H1 (cell line): ENCODE measurements at regions not wholly inside any gene's neighbourhood (a gene's known extent, or its start where the extent isn't known, plus 50 kb on each side); places are given as distances from the start of the nearest gene placed in this dataset.

Experiments used
- CREB1 ChIP-seq: IDR thresholded peaks from 2 replicates; pipeline ENCODE4 v1.6.1; 2012; ENCODE audit warnings: inconsistent platforms
- EGR1 ChIP-seq: IDR thresholded peaks from 2 replicates; pipeline ENCODE4 v1.6.1; 2011; ENCODE audit warnings: low read depth, low read length, borderline replicate concordance
- KDM4A ChIP-seq: IDR thresholded peaks from one replicate; pipeline ENCODE4 v1.7.1; 2012; ENCODE audit warnings: low read depth, mild to moderate bottlenecking, moderate library complexity, low read length, inconsistent platforms; ENCODE audit not compliant: severe bottlenecking
- SP4 ChIP-seq: IDR thresholded peaks from 2 replicates; pipeline ENCODE4 v1.6.1; 2012; ENCODE audit warnings: low read length, inconsistent platforms
- TAF7 ChIP-seq: optimal IDR thresholded peaks from 2 replicates; pipeline ENCODE3; 2011; ENCODE audit warnings: low read depth, mild to moderate bottlenecking, inconsistent platforms, low read length, moderate library complexity, borderline replicate concordance
- YY1 ChIP-seq: IDR thresholded peaks from 2 replicates; pipeline ENCODE4 v1.6.1; 2011; ENCODE audit warnings: low read depth, mild to moderate bottlenecking, low read length
- TF ChIP-seq, protein P1 (sequence below): fragments of 300-600 bp; sonication (generic); IDR thresholded peaks from 2 replicates; pipeline ENCODE4 v1.7.1; 2012; ENCODE audit warnings: low read length, moderate library complexity, mild to moderate bottlenecking, inconsistent platforms; ENCODE audit not compliant: insufficient replicate concordance

DNA sequence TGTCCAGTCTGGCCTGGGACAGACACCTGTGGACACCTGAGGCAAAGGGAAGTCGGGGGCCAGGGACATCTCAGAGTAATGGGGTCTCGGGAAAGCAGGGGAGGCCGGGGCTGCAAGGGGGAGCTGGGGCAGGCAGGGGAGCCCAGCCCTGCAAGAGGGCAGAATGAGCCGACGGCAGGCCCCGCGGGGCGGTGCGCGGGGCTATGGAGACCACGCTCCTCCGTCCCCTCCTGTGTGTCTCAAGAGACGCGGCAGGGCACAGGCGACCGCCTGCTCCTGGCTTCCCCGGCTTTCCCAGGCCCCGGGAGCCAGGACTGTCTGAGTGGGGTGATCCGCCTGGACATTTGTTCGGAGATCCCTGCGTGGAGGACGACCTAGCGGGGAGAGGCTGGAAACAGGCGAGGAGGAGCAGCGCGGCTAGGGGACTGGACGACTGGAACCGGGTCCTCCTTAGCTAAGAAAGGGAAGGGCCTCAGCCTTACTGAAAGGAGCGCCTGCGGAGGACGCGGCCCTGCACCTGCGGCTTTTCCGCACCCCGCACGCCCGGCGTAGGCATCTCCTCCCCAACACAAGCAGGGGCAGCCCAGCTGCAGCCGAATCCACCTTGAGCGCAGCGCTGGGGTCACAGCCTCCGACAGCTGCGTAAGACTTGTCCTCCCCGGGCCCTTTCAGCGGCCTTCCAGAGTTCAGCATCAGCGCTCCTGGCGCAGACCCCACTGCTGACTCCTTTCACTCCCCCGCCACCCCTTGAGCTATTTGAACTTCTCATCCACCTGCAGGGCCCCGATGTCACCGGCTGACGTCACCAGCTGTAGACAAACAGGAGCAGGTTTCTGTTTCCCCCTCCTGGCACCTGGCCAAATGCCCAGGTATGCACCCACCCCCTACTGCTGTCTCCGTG lies 176.4 kb downstream of the ZNF248 start (continued):
- TF ChIP-seq, protein P1, sequence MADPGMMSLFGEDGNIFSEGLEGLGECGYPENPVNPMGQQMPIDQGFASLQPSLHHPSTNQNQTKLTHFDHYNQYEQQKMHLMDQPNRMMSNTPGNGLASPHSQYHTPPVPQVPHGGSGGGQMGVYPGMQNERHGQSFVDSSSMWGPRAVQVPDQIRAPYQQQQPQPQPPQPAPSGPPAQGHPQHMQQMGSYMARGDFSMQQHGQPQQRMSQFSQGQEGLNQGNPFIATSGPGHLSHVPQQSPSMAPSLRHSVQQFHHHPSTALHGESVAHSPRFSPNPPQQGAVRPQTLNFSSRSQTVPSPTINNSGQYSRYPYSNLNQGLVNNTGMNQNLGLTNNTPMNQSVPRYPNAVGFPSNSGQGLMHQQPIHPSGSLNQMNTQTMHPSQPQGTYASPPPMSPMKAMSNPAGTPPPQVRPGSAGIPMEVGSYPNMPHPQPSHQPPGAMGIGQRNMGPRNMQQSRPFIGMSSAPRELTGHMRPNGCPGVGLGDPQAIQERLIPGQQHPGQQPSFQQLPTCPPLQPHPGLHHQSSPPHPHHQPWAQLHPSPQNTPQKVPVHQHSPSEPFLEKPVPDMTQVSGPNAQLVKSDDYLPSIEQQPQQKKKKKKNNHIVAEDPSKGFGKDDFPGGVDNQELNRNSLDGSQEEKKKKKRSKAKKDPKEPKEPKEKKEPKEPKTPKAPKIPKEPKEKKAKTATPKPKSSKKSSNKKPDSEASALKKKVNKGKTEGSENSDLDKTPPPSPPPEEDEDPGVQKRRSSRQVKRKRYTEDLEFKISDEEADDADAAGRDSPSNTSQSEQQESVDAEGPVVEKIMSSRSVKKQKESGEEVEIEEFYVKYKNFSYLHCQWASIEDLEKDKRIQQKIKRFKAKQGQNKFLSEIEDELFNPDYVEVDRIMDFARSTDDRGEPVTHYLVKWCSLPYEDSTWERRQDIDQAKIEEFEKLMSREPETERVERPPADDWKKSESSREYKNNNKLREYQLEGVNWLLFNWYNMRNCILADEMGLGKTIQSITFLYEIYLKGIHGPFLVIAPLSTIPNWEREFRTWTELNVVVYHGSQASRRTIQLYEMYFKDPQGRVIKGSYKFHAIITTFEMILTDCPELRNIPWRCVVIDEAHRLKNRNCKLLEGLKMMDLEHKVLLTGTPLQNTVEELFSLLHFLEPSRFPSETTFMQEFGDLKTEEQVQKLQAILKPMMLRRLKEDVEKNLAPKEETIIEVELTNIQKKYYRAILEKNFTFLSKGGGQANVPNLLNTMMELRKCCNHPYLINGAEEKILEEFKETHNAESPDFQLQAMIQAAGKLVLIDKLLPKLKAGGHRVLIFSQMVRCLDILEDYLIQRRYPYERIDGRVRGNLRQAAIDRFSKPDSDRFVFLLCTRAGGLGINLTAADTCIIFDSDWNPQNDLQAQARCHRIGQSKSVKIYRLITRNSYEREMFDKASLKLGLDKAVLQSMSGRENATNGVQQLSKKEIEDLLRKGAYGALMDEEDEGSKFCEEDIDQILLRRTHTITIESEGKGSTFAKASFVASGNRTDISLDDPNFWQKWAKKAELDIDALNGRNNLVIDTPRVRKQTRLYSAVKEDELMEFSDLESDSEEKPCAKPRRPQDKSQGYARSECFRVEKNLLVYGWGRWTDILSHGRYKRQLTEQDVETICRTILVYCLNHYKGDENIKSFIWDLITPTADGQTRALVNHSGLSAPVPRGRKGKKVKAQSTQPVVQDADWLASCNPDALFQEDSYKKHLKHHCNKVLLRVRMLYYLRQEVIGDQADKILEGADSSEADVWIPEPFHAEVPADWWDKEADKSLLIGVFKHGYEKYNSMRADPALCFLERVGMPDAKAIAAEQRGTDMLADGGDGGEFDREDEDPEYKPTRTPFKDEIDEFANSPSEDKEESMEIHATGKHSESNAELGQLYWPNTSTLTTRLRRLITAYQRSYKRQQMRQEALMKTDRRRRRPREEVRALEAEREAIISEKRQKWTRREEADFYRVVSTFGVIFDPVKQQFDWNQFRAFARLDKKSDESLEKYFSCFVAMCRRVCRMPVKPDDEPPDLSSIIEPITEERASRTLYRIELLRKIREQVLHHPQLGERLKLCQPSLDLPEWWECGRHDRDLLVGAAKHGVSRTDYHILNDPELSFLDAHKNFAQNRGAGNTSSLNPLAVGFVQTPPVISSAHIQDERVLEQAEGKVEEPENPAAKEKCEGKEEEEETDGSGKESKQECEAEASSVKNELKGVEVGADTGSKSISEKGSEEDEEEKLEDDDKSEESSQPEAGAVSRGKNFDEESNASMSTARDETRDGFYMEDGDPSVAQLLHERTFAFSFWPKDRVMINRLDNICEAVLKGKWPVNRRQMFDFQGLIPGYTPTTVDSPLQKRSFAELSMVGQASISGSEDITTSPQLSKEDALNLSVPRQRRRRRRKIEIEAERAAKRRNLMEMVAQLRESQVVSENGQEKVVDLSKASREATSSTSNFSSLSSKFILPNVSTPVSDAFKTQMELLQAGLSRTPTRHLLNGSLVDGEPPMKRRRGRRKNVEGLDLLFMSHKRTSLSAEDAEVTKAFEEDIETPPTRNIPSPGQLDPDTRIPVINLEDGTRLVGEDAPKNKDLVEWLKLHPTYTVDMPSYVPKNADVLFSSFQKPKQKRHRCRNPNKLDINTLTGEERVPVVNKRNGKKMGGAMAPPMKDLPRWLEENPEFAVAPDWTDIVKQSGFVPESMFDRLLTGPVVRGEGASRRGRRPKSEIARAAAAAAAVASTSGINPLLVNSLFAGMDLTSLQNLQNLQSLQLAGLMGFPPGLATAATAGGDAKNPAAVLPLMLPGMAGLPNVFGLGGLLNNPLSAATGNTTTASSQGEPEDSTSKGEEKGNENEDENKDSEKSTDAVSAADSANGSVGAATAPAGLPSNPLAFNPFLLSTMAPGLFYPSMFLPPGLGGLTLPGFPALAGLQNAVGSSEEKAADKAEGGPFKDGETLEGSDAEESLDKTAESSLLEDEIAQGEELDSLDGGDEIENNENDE, result no peak
- no peak for TF ChIP-seq TAF7
- TF ChIP-seq CREB1, result no peak
- no peak for TF ChIP-seq EGR1
- TF ChIP-seq KDM4A, result no peak
- no peak for TF ChIP-seq YY1
- no peak for TF ChIP-seq SP4
